ENCODE measurements at regions not wholly inside any gene's neighbourhood (a gene's known extent, or its start where the extent isn't known, plus 50 kb on each side); places are given as distances from the start of the nearest gene placed in this dataset.

DNA sequence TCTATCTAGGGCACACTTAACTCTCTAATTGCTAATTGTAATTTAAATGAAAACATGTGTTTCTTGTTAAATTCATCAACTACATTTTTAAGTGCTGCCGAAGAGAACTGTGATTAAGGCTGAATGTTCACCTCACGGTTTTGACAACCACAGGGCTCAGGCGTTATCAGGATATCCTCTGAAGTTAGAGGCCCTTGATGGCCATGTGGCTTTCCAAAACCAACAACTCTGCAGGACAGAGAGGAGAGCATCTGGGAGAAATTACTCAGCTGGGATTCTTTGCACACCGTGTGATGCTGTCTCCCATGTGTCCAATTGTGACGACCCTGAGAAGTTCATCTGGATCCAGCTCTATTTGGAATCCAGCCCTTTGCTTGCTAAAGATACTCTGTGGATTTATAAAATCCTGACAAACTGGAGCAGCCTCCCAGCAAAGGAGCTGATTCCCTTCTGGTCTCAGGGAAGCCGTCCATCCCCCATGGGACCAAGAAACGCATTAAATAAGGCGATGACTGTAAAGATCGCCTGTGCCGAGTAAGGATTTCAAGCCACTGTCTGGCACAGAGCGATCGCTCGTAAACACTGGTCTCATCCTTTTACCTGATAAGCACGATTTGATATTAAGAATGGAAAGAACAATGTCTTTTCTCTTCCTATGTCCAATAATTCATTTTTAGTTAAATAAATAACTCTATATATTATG, 401.1 kb downstream of the CD83 start:
- no peak overlapping the region for H3K4me3 ChIP-seq
- no peak overlapping the region for H3K27ac ChIP-seq (ENCODE audit: low read depth)
- no peak overlapping the region for H3K27ac Mint-ChIP-seq
- peaks cover 17% of the 10 kb centered on the region for H3K9me2 ChIP-seq (ENCODE audit: insufficient read depth)
- no peak for ATAC-seq
- H3K4me3 Mint-ChIP-seq, result no peak overlapping the region
- H3F3A ChIP-seq (replicated peaks; ENCODE audit: low read depth), result 0 out of 2 replicates have a peak, but pooled peaks cover 3% of the 10 kb centered on the region
- H2AFZ ChIP-seq, result no peak overlapping the region
- no peaks in the 10 kb centered on the region for H3K36me3 ChIP-seq (ENCODE audit: insufficient read depth)
- H3K27me3 Mint-ChIP-seq (ENCODE audit: insufficient read depth, low read depth, poor library complexity), result no peaks in the 10 kb centered on the region
- H3K4me2 ChIP-seq, result no peak overlapping the region
- no peaks in the 10 kb centered on the region for H4K20me1 ChIP-seq (replicated peaks; ENCODE audit: insufficient read depth)
- peaks cover 3% of the 10 kb centered on the region; the same call in 1 of the 2 replicates for H3K4me1 ChIP-seq (ENCODE audit: insufficient read depth)
- H3K4me1 Mint-ChIP-seq, result peaks cover 7% of the 10 kb centered on the region
- no peaks in the 10 kb centered on the region for H3K27me3 ChIP-seq (ENCODE audit: insufficient read depth)
- no peaks in the 10 kb centered on the region for H3K79me2 ChIP-seq (replicated peaks; ENCODE audit: insufficient read depth)
- TF ChIP-seq NANOG (IDR thresholded peaks at IDR 0.05; ENCODE audit: borderline replicate concordance) (no peak), EZH2 (IDR thresholded peaks at IDR 0.05; ENCODE audit: low read depth, unreplicated experiment) (no peak), JUNB (IDR thresholded peaks at IDR 0.05; ENCODE audit: unreplicated experiment) (no peak), ZNF114 (CRISPR knock-in tag; IDR thresholded peaks at IDR 0.05) (no peak), EZH2phosphoT487 (IDR thresholded peaks at IDR 0.05; ENCODE audit: unreplicated experiment) (no peak), POLR2AphosphoS5 (IDR thresholded peaks at IDR 0.05; ENCODE audit: low read depth) (no peak), STAT1 (IDR thresholded peaks at IDR 0.05; ENCODE audit: unreplicated experiment) (no peak), CREB1 (CRISPR knock-in tag; IDR thresholded peaks at IDR 0.05; ENCODE audit: low read depth) (no peak)
- TF ChIP-seq, protein P1, sequence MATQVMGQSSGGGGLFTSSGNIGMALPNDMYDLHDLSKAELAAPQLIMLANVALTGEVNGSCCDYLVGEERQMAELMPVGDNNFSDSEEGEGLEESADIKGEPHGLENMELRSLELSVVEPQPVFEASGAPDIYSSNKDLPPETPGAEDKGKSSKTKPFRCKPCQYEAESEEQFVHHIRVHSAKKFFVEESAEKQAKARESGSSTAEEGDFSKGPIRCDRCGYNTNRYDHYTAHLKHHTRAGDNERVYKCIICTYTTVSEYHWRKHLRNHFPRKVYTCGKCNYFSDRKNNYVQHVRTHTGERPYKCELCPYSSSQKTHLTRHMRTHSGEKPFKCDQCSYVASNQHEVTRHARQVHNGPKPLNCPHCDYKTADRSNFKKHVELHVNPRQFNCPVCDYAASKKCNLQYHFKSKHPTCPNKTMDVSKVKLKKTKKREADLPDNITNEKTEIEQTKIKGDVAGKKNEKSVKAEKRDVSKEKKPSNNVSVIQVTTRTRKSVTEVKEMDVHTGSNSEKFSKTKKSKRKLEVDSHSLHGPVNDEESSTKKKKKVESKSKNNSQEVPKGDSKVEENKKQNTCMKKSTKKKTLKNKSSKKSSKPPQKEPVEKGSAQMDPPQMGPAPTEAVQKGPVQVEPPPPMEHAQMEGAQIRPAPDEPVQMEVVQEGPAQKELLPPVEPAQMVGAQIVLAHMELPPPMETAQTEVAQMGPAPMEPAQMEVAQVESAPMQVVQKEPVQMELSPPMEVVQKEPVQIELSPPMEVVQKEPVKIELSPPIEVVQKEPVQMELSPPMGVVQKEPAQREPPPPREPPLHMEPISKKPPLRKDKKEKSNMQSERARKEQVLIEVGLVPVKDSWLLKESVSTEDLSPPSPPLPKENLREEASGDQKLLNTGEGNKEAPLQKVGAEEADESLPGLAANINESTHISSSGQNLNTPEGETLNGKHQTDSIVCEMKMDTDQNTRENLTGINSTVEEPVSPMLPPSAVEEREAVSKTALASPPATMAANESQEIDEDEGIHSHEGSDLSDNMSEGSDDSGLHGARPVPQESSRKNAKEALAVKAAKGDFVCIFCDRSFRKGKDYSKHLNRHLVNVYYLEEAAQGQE (IDR thresholded peaks at IDR 0.05; ENCODE audit: unreplicated experiment), result no peak
- TF ChIP-seq, protein P2, sequence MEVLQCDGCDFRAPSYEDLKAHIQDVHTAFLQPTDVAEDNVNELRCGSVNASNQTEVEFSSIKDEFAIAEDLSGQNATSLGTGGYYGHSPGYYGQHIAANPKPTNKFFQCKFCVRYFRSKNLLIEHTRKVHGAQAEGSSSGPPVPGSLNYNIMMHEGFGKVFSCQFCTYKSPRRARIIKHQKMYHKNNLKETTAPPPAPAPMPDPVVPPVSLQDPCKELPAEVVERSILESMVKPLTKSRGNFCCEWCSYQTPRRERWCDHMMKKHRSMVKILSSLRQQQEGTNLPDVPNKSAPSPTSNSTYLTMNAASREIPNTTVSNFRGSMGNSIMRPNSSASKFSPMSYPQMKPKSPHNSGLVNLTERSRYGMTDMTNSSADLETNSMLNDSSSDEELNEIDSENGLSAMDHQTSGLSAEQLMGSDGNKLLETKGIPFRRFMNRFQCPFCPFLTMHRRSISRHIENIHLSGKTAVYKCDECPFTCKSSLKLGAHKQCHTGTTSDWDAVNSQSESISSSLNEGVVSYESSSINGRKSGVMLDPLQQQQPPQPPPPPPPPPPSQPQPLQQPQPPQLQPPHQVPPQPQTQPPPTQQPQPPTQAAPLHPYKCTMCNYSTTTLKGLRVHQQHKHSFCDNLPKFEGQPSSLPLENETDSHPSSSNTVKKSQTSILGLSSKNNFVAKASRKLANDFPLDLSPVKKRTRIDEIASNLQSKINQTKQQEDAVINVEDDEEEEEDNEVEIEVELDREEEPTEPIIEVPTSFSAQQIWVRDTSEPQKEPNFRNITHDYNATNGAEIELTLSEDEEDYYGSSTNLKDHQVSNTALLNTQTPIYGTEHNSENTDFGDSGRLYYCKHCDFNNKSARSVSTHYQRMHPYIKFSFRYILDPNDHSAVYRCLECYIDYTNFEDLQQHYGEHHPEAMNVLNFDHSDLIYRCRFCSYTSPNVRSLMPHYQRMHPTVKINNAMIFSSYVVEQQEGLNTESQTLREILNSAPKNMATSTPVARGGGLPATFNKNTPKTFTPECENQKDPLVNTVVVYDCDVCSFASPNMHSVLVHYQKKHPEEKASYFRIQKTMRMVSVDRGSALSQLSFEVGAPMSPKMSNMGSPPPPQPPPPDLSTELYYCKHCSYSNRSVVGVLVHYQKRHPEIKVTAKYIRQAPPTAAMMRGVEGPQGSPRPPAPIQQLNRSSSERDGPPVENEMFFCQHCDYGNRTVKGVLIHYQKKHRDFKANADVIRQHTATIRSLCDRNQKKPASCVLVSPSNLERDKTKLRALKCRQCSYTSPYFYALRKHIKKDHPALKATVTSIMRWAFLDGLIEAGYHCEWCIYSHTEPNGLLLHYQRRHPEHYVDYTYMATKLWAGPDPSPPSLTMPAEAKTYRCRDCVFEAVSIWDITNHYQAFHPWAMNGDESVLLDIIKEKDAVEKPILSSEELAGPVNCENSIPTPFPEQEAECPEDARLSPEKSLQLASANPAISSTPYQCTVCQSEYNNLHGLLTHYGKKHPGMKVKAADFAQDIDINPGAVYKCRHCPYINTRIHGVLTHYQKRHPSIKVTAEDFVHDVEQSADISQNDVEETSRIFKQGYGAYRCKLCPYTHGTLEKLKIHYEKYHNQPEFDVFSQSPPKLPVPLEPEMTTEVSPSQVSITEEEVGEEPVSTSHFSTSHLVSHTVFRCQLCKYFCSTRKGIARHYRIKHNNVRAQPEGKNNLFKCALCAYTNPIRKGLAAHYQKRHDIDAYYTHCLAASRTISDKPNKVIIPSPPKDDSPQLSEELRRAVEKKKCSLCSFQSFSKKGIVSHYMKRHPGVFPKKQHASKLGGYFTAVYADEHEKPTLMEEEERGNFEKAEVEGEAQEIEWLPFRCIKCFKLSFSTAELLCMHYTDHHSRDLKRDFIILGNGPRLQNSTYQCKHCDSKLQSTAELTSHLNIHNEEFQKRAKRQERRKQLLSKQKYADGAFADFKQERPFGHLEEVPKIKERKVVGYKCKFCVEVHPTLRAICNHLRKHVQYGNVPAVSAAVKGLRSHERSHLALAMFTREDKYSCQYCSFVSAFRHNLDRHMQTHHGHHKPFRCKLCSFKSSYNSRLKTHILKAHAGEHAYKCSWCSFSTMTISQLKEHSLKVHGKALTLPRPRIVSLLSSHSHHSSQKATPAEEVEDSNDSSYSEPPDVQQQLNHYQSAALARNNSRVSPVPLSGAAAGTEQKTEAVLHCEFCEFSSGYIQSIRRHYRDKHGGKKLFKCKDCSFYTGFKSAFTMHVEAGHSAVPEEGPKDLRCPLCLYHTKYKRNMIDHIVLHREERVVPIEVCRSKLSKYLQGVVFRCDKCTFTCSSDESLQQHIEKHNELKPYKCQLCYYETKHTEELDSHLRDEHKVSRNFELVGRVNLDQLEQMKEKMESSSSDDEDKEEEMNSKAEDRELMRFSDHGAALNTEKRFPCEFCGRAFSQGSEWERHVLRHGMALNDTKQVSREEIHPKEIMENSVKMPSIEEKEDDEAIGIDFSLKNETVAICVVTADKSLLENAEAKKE (CRISPR knock-in tag; IDR thresholded peaks at IDR 0.05), result no peak
- 0 out of 3 replicates have a peak, but pooled peaks cover 4% of the 10 kb centered on the region for H3K9me3 Mint-ChIP-seq
- H3K36me3 Mint-ChIP-seq (ENCODE audit: low read depth), result peaks cover 3% of the 10 kb centered on the region; the same call in 1 of the 3 replicates
- DNase-seq (ENCODE audit: low spot score), result no peak
